Liver (tissue), 8 donors: ENCODE measurements at regions not wholly inside any gene's neighbourhood (a gene's known extent, or its start where the extent isn't known, plus 50 kb on each side); places are given as distances from the start of the nearest gene placed in this dataset.
"Not testable (repeated sequence)": the region's sequence is repeated elsewhere in the genome, so short reads cannot be mapped to it uniquely, and the experiment has no call there.

ENCODE experiments used
- DNase-seq: peaks from one replicate; pipeline ENCODE4 v3.0.0-alpha.2; 2017; ENCODE audit warnings: low spot score
- H3K27ac ChIP-seq, 2 donors: one replicate each; pipeline ENCODE4 v1.7.0; 2013; ENCODE audit warnings: inconsistent platforms in 2 of 2, low read length in 2 of 2, control low read depth in 1 of 2, low read depth in 1 of 2, mild to moderate bottlenecking in 1 of 2
- H3K27me3 ChIP-seq, 4 donors: one replicate each; pipeline versions ENCODE4 v1.6.1 to v1.7.0; 2013; ENCODE audit warnings: low read length in 3 of 4, inconsistent platforms in 1 of 4, mild to moderate bottlenecking in 1 of 4, moderate library complexity in 1 of 4; ENCODE audit not compliant: control insufficient read depth in 4 of 4, insufficient read depth in 4 of 4
- H3K36me3 ChIP-seq, 4 donors: one replicate each; pipeline versions ENCODE4 v1.6.1 to v1.7.0; 2013; ENCODE audit warnings: low read length in 3 of 4, mild to moderate bottlenecking in 3 of 4, low read depth in 1 of 4, moderate library complexity in 1 of 4; ENCODE audit not compliant: control insufficient read depth in 4 of 4, insufficient read depth in 3 of 4
- H3K4me1 ChIP-seq, 4 donors: one replicate each; pipeline versions ENCODE4 v1.6.1 to v1.7.0; 2013; ENCODE audit warnings: low read length in 3 of 4, mild to moderate bottlenecking in 3 of 4, moderate library complexity in 1 of 4; ENCODE audit not compliant: control insufficient read depth in 4 of 4, insufficient read depth in 4 of 4
- H3K4me3 ChIP-seq, 3 donors: one replicate each; pipeline versions ENCODE4 v1.6.1 to v1.7.0; 2013; ENCODE audit warnings: low read length in 3 of 3, control low read depth in 1 of 3, low read depth in 1 of 3, mild to moderate bottlenecking in 1 of 3
- H3K9ac ChIP-seq, 2 donors: one replicate each; pipeline ENCODE4 v1.7.0; 2013; ENCODE audit warnings: low read length in 2 of 2, mild to moderate bottlenecking in 2 of 2, moderate library complexity in 2 of 2, control low read depth in 1 of 2, low read depth in 1 of 2
- H3K9me3 ChIP-seq, 4 donors: one replicate each; pipeline versions ENCODE4 v1.6.1 to v1.7.0; 2013; ENCODE audit warnings: low read length in 3 of 4; ENCODE audit not compliant: control insufficient read depth in 4 of 4
- CTCF ChIP-seq: fragments of 150-350 bp; IDR thresholded peaks from 2 replicates; pipeline ENCODE4 v1.5.1; 2017; ENCODE audit warnings: improper control_type of control experiment, low read depth, low read length; ENCODE audit not compliant: missing input control
- EGR1 ChIP-seq, 2 donors: IDR thresholded peaks; 2 replicates each; pipeline ENCODE4 v1.6.1; 2016 to 2018; ENCODE audit warnings: antibody characterized with exemption in 2 of 2, low read depth in 2 of 2
- FOXA1 ChIP-seq: IDR thresholded peaks from 2 replicates; pipeline ENCODE4 v1.6.1; 2016; ENCODE audit warnings: antibody characterized with exemption
- FOXA2 ChIP-seq: IDR thresholded peaks from 2 replicates; pipeline ENCODE4 v1.6.1; 2016; ENCODE audit warnings: antibody characterized with exemption
- HNF4G ChIP-seq: IDR thresholded peaks from 2 replicates; pipeline ENCODE4 v1.6.1; 2016; ENCODE audit warnings: antibody characterized with exemption
- JUND ChIP-seq, 2 donors: IDR thresholded peaks; 2 replicates each; pipeline ENCODE4 v1.6.1; 2016; ENCODE audit warnings: antibody characterized with exemption in 2 of 2
- MAX ChIP-seq: IDR thresholded peaks from 2 replicates; pipeline ENCODE4 v1.6.1; 2016; ENCODE audit warnings: antibody characterized with exemption
- NR2F2 ChIP-seq: IDR thresholded peaks from 2 replicates; pipeline ENCODE4 v1.6.1; 2016; ENCODE audit warnings: antibody characterized with exemption
- TAF1 ChIP-seq: conservative IDR thresholded peaks from 2 replicates; pipeline ENCODE4 v1.6.1; 2016; ENCODE audit warnings: antibody characterized with exemption, mild to moderate bottlenecking
- YY1 ChIP-seq: IDR thresholded peaks from 2 replicates; pipeline ENCODE4 v1.6.1; 2016; ENCODE audit warnings: antibody characterized with exemption, mild to moderate bottlenecking
- ZBTB33 ChIP-seq: IDR thresholded peaks from 2 replicates; pipeline ENCODE4 v1.6.1; 2016; ENCODE audit warnings: antibody characterized with exemption
- WGBS: extraction: QIAGEN DNeasy Blood & Tissue Kit; methylation state at CpG from one replicate; pipeline ENCODE4 v1.1.7; 2013; 5-methylcytosine and 5-hydroxymethylcytosine counted together
- TF ChIP-seq, protein P1 (sequence below): IDR thresholded peaks from 2 replicates; pipeline ENCODE4 v1.6.1; 2016; ENCODE audit warnings: antibody characterized with exemption, mild to moderate bottlenecking
- donor health status: healthy.
- donor health status: healthy.
- donor health status: healthy.
- donor health status: healthy.
- donor health status: healthy.

DNA sequence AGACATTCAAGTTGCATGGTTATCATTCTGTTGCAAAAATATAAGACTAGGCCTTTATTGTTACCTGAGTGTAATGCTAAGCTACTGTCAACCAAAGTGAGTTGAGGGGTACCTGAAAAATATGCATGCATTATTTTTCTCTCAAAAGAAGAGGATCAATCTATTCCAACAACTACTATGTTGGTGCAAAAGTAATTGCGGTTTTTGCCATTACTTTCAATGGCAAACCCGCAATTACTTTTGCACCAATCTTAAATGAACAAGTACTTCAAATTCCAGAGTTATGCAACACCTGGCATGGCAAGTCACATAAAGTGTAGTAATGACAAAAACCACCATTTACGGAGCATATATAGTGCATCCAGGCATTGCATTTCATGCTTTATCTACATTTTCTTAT is 307.0 kb upstream of the NOX3 start:
- Histone ChIP-seq H3K9ac (no peak overlapping the region), H3K4me1 (no peaks in the 10 kb centered on the region), H3K27me3 (no peaks in the 10 kb centered on the region), H3K36me3 (no peaks in the 10 kb centered on the region), H3K4me3 (no peak overlapping the region), H3K27ac (no peak overlapping the region), H3K9me3 (no peaks in the 10 kb centered on the region)
- TF ChIP-seq EGR1 (IDR thresholded peaks at IDR 0.05; ENCODE audit: low read depth in 2 of 2) (no peak), FOXA1 (no peak), TAF1 (no peak), HNF4G (no peak), CTCF (no peak), ZBTB33 (no peak), YY1 (no peak), JUND (IDR thresholded peaks at IDR 0.05) (no peak), MAX (no peak), NR2F2 (no peak)
- TF ChIP-seq, protein P1, sequence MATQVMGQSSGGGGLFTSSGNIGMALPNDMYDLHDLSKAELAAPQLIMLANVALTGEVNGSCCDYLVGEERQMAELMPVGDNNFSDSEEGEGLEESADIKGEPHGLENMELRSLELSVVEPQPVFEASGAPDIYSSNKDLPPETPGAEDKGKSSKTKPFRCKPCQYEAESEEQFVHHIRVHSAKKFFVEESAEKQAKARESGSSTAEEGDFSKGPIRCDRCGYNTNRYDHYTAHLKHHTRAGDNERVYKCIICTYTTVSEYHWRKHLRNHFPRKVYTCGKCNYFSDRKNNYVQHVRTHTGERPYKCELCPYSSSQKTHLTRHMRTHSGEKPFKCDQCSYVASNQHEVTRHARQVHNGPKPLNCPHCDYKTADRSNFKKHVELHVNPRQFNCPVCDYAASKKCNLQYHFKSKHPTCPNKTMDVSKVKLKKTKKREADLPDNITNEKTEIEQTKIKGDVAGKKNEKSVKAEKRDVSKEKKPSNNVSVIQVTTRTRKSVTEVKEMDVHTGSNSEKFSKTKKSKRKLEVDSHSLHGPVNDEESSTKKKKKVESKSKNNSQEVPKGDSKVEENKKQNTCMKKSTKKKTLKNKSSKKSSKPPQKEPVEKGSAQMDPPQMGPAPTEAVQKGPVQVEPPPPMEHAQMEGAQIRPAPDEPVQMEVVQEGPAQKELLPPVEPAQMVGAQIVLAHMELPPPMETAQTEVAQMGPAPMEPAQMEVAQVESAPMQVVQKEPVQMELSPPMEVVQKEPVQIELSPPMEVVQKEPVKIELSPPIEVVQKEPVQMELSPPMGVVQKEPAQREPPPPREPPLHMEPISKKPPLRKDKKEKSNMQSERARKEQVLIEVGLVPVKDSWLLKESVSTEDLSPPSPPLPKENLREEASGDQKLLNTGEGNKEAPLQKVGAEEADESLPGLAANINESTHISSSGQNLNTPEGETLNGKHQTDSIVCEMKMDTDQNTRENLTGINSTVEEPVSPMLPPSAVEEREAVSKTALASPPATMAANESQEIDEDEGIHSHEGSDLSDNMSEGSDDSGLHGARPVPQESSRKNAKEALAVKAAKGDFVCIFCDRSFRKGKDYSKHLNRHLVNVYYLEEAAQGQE: no peak
- DNase-seq: no peak
- WGBS: 94% methylated on average over 3 of the region's 3 CpGs

DNA sequence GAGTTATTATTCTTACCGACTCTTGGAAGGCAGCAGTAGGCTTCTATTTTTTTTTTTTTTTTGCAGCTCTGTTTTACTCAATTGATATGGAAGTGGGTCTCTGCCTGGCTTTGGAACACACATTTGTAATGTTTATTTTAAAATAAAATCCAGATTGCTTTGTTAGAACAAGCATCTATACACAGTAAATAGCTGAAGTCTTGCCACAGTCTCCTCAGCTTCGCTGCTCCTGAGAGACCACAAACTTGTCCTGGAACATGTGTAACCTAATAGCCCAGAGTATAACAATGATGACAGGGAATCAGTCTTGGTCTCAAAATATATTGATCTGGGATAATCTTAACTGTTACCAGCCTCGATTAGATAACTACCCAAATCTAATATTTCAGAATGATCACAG is 299.8 kb upstream of the NOX3 start:
- no peak overlapping the region for H3K9ac ChIP-seq
- 49% methylated on average over 3 of the region's 3 CpGs for whole genome bisulfite sequencing
- no peak for DNase-seq
- H3K27ac ChIP-seq: no peak overlapping the region
- H3K36me3 ChIP-seq: no peaks in the 10 kb centered on the region
- peaks cover 0 to 2% (median 0%) of the 10 kb centered on the region in 4 donors for H3K9me3 ChIP-seq
- no peak for TF ChIP-seq FOXA2
- H3K27me3 ChIP-seq: no peaks in the 10 kb centered on the region
- H3K4me1 ChIP-seq: no peaks in the 10 kb centered on the region
- no peak overlapping the region for H3K4me3 ChIP-seq

GRCh38 chr6:155748778-155749177 is 293.1 kb upstream of the NOX3 start:
- WGBS: 63% methylated on average over 3 of the region's 3 CpGs
- not testable (repeated sequence) for H3K4me3 ChIP-seq, H3K9ac ChIP-seq, H3K27me3 ChIP-seq, DNase-seq, H3K36me3 ChIP-seq, H3K9me3 ChIP-seq, H3K27ac ChIP-seq, H3K4me1 ChIP-seq
